HL-60 (cell line): ENCODE measurements at regions not wholly inside any gene's neighbourhood (a gene's known extent, or its start where the extent isn't known, plus 50 kb on each side); places are given as distances from the start of the nearest gene placed in this dataset.
"Not testable (repeated sequence)": the region's sequence is repeated elsewhere in the genome, so short reads cannot be mapped to it uniquely, and the experiment has no call there.

Source experiments
- DNase-seq, 2 experiments: peaks; one replicate each; pipeline ENCODE4 v3.0.0-alpha.2; 2010 to 2020; ENCODE audit warnings: low read depth in 1 of 2, low spot score in 1 of 2
- H3K27ac ChIP-seq: fragments of 250-450 bp; sonication (Bioruptor Pico); replicated peaks from 2 replicates; pipeline ENCODE4 v1.5.1; 2020; ENCODE audit warnings: mild to moderate bottlenecking, moderate library complexity
- H3K27me3 ChIP-seq: fragments of 250-450 bp; sonication (Bioruptor Pico); 2 replicates; pipeline ENCODE4 v1.5.1; 2021; ENCODE audit warnings: mild to moderate bottlenecking, moderate library complexity; ENCODE audit not compliant: insufficient read depth, poor library complexity, severe bottlenecking
- H3K4me3 ChIP-seq: replicated peaks from 2 replicates; pipeline ENCODE4 v1.5.1; 2011; ENCODE audit warnings: mild to moderate bottlenecking, control low read depth, low read length; ENCODE audit not compliant: insufficient read depth
- CTCF ChIP-seq: IDR thresholded peaks from one replicate; pipeline ENCODE4 v1.5.1; 2011; ENCODE audit warnings: low read length, control low read depth, inconsistent platforms; ENCODE audit not compliant: insufficient read depth
- GABPA ChIP-seq: IDR thresholded peaks from 2 replicates; pipeline ENCODE4 v1.6.1; 2012; ENCODE audit warnings: low read depth
- POLR2AphosphoS5 ChIP-seq: IDR thresholded peaks from 2 replicates; pipeline ENCODE4 v1.6.1; 2012; ENCODE audit warnings: low read depth
- SPI1 ChIP-seq: IDR thresholded peaks from 2 replicates; pipeline ENCODE4 v1.6.1; 2012; ENCODE audit warnings: low read depth, mild to moderate bottlenecking, borderline replicate concordance
- TF ChIP-seq, protein P1 (sequence below): IDR thresholded peaks from 2 replicates; pipeline ENCODE4 v1.6.1; 2012; ENCODE audit warnings: low read depth; ENCODE audit not compliant: insufficient replicate concordance

DNA sequence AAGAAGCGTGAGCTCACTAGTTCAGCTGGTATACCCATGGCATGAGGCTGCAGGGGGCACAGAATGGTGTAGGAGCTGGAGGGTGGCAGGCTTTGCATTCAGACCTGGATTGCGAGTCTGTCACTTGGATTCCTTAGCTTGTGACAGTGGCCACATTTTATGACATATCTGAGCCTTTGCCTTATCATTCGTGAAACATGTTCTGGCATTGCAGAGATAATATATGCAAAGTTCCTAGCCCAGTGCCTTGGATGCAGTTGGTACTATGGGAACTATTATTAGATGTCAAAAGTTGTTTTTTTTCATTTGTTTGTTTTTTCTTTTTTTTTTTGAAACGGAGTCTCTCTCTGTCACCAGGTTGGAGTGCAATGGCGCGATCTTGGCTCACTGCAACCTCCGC lies 230.7 kb upstream of the PRDM1 start:
- no peak for DNase-seq
- no peaks in the 10 kb centered on the region for H3K27me3 ChIP-seq
- H3K27ac ChIP-seq: no peak overlapping the region
- TF ChIP-seq POLR2AphosphoS5 (no peak), SPI1 (no peak), CTCF (no peak), GABPA (no peak)
- TF ChIP-seq, protein P1, sequence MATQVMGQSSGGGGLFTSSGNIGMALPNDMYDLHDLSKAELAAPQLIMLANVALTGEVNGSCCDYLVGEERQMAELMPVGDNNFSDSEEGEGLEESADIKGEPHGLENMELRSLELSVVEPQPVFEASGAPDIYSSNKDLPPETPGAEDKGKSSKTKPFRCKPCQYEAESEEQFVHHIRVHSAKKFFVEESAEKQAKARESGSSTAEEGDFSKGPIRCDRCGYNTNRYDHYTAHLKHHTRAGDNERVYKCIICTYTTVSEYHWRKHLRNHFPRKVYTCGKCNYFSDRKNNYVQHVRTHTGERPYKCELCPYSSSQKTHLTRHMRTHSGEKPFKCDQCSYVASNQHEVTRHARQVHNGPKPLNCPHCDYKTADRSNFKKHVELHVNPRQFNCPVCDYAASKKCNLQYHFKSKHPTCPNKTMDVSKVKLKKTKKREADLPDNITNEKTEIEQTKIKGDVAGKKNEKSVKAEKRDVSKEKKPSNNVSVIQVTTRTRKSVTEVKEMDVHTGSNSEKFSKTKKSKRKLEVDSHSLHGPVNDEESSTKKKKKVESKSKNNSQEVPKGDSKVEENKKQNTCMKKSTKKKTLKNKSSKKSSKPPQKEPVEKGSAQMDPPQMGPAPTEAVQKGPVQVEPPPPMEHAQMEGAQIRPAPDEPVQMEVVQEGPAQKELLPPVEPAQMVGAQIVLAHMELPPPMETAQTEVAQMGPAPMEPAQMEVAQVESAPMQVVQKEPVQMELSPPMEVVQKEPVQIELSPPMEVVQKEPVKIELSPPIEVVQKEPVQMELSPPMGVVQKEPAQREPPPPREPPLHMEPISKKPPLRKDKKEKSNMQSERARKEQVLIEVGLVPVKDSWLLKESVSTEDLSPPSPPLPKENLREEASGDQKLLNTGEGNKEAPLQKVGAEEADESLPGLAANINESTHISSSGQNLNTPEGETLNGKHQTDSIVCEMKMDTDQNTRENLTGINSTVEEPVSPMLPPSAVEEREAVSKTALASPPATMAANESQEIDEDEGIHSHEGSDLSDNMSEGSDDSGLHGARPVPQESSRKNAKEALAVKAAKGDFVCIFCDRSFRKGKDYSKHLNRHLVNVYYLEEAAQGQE: no peak
- H3K4me3 ChIP-seq: no peak overlapping the region

DNA sequence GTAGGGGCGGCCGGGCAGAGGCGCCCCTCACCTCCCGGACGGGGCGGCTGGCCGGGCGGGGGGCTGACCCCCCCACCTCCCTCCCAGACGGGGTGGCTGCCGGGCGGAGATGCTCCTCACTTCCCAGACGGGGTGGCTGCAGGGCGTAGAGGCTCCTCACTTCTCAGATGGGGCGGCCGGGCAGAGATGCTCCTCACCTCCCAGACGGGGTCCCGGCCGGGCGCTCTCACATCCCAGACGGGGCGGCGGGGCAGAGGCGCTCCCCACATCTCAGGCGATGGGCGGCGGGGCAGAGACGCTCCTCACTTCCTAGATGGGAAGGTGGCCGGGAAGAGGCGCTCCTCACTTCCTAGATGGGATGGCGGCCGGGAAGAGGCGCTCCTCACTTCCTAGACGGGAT lies 232.2 kb upstream of the PRDM1 start:
- H3K4me3 ChIP-seq, H3K27ac ChIP-seq, H3K27me3 ChIP-seq, DNase-seq: not testable (repeated sequence)

- Histone ChIP-seq H3K27me3 (no peaks in the 10 kb centered on the region), H3K27ac (no peak overlapping the region), H3K4me3 (no peak overlapping the region)
- DNase-seq: no peak
- TF ChIP-seq, protein P1: no peak
- TF ChIP-seq POLR2AphosphoS5 (no peak), GABPA (no peak), SPI1 (no peak), CTCF (no peak)
These were observed 234.5 kb upstream of the PRDM1 start for GRCh38 chr6:105851606-105852005.

DNA sequence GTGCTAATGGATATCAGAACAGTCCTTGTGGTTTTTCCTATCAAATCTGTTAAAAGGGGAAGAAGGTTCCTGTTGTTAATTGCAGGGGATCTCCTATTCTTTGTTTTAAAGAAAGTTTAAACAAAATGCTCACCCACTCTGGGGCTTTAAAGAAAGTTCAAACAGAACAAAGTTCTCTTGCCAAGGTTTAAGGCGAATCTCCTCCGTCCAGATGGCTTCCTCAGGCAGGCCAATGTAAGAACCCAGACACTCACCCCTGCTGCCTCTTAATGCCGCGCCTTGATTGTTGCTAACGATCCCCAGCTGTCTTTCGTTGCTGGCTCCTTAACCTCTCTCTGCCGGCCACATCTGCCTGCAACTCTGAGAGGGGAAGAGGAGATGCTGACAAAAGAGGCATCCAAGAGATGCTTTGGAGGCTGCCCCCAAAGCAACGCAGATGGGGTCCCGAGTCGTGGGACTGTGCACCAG lies 235.0 kb upstream of the PRDM1 start:
- DNase-seq: no peak
- no peak overlapping the region for H3K27ac ChIP-seq
- TF ChIP-seq, protein P1: no peak
- no peak for TF ChIP-seq CTCF
- TF ChIP-seq POLR2AphosphoS5: no peak
- no peak overlapping the region for H3K4me3 ChIP-seq
- no peaks in the 10 kb centered on the region for H3K27me3 ChIP-seq
